Endodermal cell (in vitro differentiated cells): ENCODE measurements at regions not wholly inside any gene's neighbourhood (a gene's known extent, or its start where the extent isn't known, plus 50 kb on each side); places are given as distances from the start of the nearest gene placed in this dataset.

Experiments used
- DNase-seq: peaks from one replicate; pipeline ENCODE4 v3.0.0-alpha.2; 2017
- H3K27ac ChIP-seq: 2 replicates; pipeline ENCODE4 v1.5.1; 2013; ENCODE audit warnings: mild to moderate bottlenecking, low read depth, low read length, moderate library complexity
- H3K27me3 ChIP-seq: 2 replicates; pipeline ENCODE4 v1.6.1; 2013; ENCODE audit warnings: mild to moderate bottlenecking, low read length, moderate library complexity; ENCODE audit not compliant: insufficient read depth, control insufficient read depth, poor library complexity, severe bottlenecking
- H3K36me3 ChIP-seq: 2 replicates; pipeline ENCODE4 v1.7.0; 2013; ENCODE audit warnings: mild to moderate bottlenecking, low read length, moderate library complexity; ENCODE audit not compliant: control insufficient read depth, insufficient read depth
- H3K4me1 ChIP-seq: one replicate; pipeline ENCODE4 v1.7.0; 2013; ENCODE audit warnings: low read length; ENCODE audit not compliant: control insufficient read depth, insufficient read depth
- H3K4me3 ChIP-seq: 2 replicates; pipeline ENCODE4 v1.5.1; 2013; ENCODE audit warnings: mild to moderate bottlenecking, low read length, moderate library complexity
- H3K9ac ChIP-seq: 2 replicates; pipeline ENCODE4 v1.6.1; 2013; ENCODE audit warnings: mild to moderate bottlenecking, low read length, moderate library complexity; ENCODE audit not compliant: poor library complexity, severe bottlenecking; ENCODE audit errors: extremely low read depth
- H3K9me3 ChIP-seq: 2 replicates; pipeline ENCODE4 v1.6.1; 2013; ENCODE audit warnings: mild to moderate bottlenecking, low read length, moderate library complexity; ENCODE audit not compliant: control insufficient read depth
- H3K27ac Mint-ChIP-seq: 2 replicates; pipeline ENCODE4 v1.8.0; 2020; ENCODE audit warnings: mixed read lengths
- H3K27me3 Mint-ChIP-seq: 2 replicates; pipeline ENCODE4 v1.8.0; 2021; ENCODE audit warnings: mild to moderate bottlenecking, mixed read lengths; ENCODE audit not compliant: insufficient read depth
- H3K36me3 Mint-ChIP-seq: 2 replicates; pipeline ENCODE4 v1.8.0; 2020; ENCODE audit warnings: low read depth, mixed read lengths
- H3K4me1 Mint-ChIP-seq: 2 replicates; pipeline ENCODE4 v1.8.0; 2020; ENCODE audit warnings: mixed read lengths
- H3K4me3 Mint-ChIP-seq: 2 replicates; pipeline ENCODE4 v1.8.0; 2020; ENCODE audit warnings: mild to moderate bottlenecking, moderate library complexity, mixed read lengths
- H3K9me3 Mint-ChIP-seq: 2 replicates; pipeline ENCODE4 v1.8.0; 2020; ENCODE audit warnings: mild to moderate bottlenecking, mixed read lengths
- CTCF ChIP-seq: fragments of 200-600 bp; sonication (generic); conservative IDR thresholded peaks from 2 replicates; pipeline ENCODE4 v1.5.0; 2021; ENCODE audit warnings: antibody characterized with exemption, mild to moderate bottlenecking
- WGBS, 2 experiments: methylation state at CpG; one replicate each; pipeline versions ENCODE4 v1.1.5 to v1.1.7; 2013; ENCODE audit warnings: missing lambda C conversion rate in 2 of 2, mixed read lengths in 1 of 2; ENCODE audit not compliant: insufficient coverage in 1 of 2, insufficient read length in 1 of 2; 5-methylcytosine and 5-hydroxymethylcytosine counted together

GRCh38 chr5:176180339-176180738 lies 57.9 kb upstream of the SIMC1 start:
- peaks cover 15% of the 10 kb centered on the region for H3K9me3 ChIP-seq
- Mint-ChIP-seq H3K4me1 (peaks cover 44% of the 10 kb centered on the region), H3K27me3 (peaks cover 49% of the 10 kb centered on the region), H3K36me3 (peaks cover 23% of the 10 kb centered on the region), H3K27ac (no peak overlapping the region), H3K4me3 (no peak overlapping the region), H3K9me3 (peaks cover 17% of the 10 kb centered on the region)
- no peak overlapping the region for H3K27ac ChIP-seq
- TF ChIP-seq CTCF: no peak
- H3K9ac ChIP-seq: no peak overlapping the region
- no peaks in the 10 kb centered on the region for H3K27me3 ChIP-seq
- peaks cover 21% of the 10 kb centered on the region for H3K36me3 ChIP-seq
- no peak for DNase-seq
- H3K4me3 ChIP-seq: no peak overlapping the region
- 75 to 93% methylated on average over 2 to 3 of the region's 3 CpGs for WGBS, 2 experiments
- peaks cover 10% of the 10 kb centered on the region for H3K4me1 ChIP-seq

GRCh38 chr5:176180781-176181180 lies 57.4 kb upstream of the SIMC1 start:
- Histone ChIP-seq H3K36me3 (peaks cover 21% of the 10 kb centered on the region), H3K9ac (no peak overlapping the region), H3K27ac (no peak overlapping the region), H3K4me1 (peaks cover 10% of the 10 kb centered on the region), H3K4me3 (no peak overlapping the region), H3K9me3 (peaks cover 15% of the 10 kb centered on the region), H3K27me3 (no peaks in the 10 kb centered on the region)
- Mint-ChIP-seq H3K9me3 (peaks cover 17% of the 10 kb centered on the region), H3K36me3 (peaks cover 23% of the 10 kb centered on the region), H3K4me3 (no peak overlapping the region), H3K4me1 (peaks cover 44% of the 10 kb centered on the region), H3K27ac (no peak overlapping the region), H3K27me3 (peaks cover 44% of the 10 kb centered on the region)
- peak; percentile 67 for TF ChIP-seq CTCF
- DNase-seq: peak; percentile 68
- 56 to 82% methylated on average over 2 to 3 of the region's 3 CpGs for WGBS, 2 experiments

- no peak overlapping the region for H3K4me3 ChIP-seq
- peaks cover 15% of the 10 kb centered on the region for H3K9me3 ChIP-seq
- Mint-ChIP-seq H3K4me3 (no peak overlapping the region), H3K27me3 (peaks cover 40% of the 10 kb centered on the region), H3K27ac (no peak overlapping the region), H3K9me3 (peaks cover 17% of the 10 kb centered on the region), H3K36me3 (peaks cover 23% of the 10 kb centered on the region), H3K4me1 (peaks cover 49% of the 10 kb centered on the region)
- 93 to 94% methylated on average over 2 to 6 of the region's 7 CpGs for WGBS, 2 experiments
- no peaks in the 10 kb centered on the region for H3K27me3 ChIP-seq
- H3K9ac ChIP-seq: no peak overlapping the region
- DNase-seq: peak; percentile 26
- peaks cover 15% of the 10 kb centered on the region for H3K4me1 ChIP-seq
- peaks cover 21% of the 10 kb centered on the region for H3K36me3 ChIP-seq
- no peak overlapping the region for H3K27ac ChIP-seq
- no peak for TF ChIP-seq CTCF
Observed at GRCh38 chr5:176181271-176181855, 56.9 kb upstream of the SIMC1 start.
